Mononuclear cell (primary cell): ENCODE measurements at regions not wholly inside any gene's neighbourhood (a gene's known extent, or its start where the extent isn't known, plus 50 kb on each side); places are given as distances from the start of the nearest gene placed in this dataset.

Experiments
- H3K27me3 ChIP-seq: 2 replicates; pipeline ENCODE4 v1.6.0; 2011; ENCODE audit warnings: low read length, control low read depth; ENCODE audit not compliant: insufficient read depth
- H3K4me1 ChIP-seq: 2 replicates; pipeline ENCODE4 v1.5.1; 2011; ENCODE audit warnings: mild to moderate bottlenecking, low read length, control low read depth; ENCODE audit not compliant: insufficient read depth
- H3K4me3 ChIP-seq: 2 replicates; pipeline ENCODE4 v1.5.1; 2011; ENCODE audit warnings: mild to moderate bottlenecking, low read length, moderate library complexity
- H3K9me3 ChIP-seq: 2 replicates; pipeline ENCODE4 v1.5.1; 2011; ENCODE audit warnings: low read depth, mild to moderate bottlenecking, control low read depth, low read length

DNA sequence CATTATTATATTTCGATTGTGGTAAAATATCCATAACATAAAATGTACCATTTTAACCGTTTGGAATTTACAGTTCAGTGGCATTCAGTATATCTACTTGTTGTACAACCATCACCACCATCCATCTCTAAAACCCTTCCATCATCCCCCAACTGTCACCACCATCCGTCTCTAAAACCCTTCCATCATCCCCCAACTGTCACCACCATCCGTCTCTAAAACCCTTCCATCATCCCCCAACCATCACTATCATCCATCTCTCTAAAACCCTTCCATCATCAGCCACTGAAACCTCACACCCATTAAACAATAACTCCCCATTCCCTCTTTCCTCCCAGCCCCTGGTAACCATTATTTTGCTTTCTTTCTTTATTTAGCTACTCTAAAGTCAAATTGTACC lies 144.2 kb upstream of the EEA1 start:
- H3K27me3 ChIP-seq, result no peaks in the 10 kb centered on the region
- no peaks in the 10 kb centered on the region for H3K4me1 ChIP-seq
- H3K4me3 ChIP-seq, result no peak overlapping the region
- H3K9me3 ChIP-seq, result no peaks in the 10 kb centered on the region

GRCh38 chr12:93078059-93078458 lies 149.0 kb upstream of the EEA1 start:
- no peaks in the 10 kb centered on the region for H3K4me1 ChIP-seq
- no peaks in the 10 kb centered on the region for H3K9me3 ChIP-seq

DNA sequence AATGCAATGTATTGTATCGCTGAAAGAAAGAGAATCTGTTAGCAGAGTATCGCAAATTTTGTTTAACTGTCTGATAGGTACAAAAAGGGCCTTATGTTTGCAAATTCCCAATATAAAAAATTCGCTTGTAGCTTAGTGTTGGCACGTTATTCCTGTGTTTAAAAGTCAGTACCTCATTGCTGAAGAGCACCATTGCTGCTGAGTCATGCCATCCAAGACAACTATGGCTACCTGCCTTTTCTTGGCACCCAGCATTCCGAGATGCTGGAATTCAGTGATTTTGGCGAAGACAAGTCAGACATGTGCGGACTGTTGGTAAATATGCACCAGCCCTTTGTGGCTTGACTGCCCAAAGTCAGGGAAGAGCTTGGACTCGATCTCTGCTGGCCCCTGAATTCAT lies 149.5 kb upstream of the EEA1 start:
- no peaks in the 10 kb centered on the region for H3K4me1 ChIP-seq
- no peak overlapping the region for H3K4me3 ChIP-seq
- no peaks in the 10 kb centered on the region for H3K27me3 ChIP-seq
- no peaks in the 10 kb centered on the region for H3K9me3 ChIP-seq

More at GRCh38 chr12:93078059-93078458, 149.0 kb upstream of the EEA1 start:
- Histone ChIP-seq H3K27me3 (no peaks in the 10 kb centered on the region), H3K4me3 (no peak overlapping the region)

- Histone ChIP-seq H3K4me1 (no peaks in the 10 kb centered on the region), H3K9me3 (no peaks in the 10 kb centered on the region), H3K4me3 (no peak overlapping the region), H3K27me3 (no peaks in the 10 kb centered on the region)
Measured at GRCh38 chr12:93079271-93079670, 150.2 kb upstream of the EEA1 start.

- Histone ChIP-seq H3K4me3 (no peak overlapping the region), H3K27me3 (no peaks in the 10 kb centered on the region), H3K9me3 (no peaks in the 10 kb centered on the region), H3K4me1 (no peaks in the 10 kb centered on the region)
Measured at GRCh38 chr12:93079976-93080375, 150.9 kb upstream of the EEA1 start.

DNA sequence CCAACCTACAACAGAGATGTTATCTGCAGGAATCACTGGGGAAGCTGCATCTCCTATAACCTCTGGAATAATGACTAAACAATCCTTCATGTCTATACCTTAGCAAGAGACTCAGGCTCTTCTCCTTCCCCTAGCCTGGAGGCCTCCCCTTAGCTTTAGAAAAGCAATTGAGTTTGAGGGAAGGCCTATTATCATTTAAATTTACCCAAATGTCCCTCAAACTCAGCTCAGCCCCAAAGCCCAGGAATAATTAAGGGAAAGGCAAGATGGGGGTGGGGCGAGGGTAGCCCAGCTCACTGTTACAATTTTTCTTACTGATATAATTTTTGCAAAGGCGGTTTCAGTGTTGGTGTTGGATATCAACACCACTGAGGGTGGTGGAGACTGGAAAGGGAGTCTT lies 151.4 kb upstream of the EEA1 start:
- Histone ChIP-seq H3K4me1 (no peaks in the 10 kb centered on the region), H3K9me3 (no peaks in the 10 kb centered on the region), H3K4me3 (no peak overlapping the region), H3K27me3 (no peaks in the 10 kb centered on the region)

DNA sequence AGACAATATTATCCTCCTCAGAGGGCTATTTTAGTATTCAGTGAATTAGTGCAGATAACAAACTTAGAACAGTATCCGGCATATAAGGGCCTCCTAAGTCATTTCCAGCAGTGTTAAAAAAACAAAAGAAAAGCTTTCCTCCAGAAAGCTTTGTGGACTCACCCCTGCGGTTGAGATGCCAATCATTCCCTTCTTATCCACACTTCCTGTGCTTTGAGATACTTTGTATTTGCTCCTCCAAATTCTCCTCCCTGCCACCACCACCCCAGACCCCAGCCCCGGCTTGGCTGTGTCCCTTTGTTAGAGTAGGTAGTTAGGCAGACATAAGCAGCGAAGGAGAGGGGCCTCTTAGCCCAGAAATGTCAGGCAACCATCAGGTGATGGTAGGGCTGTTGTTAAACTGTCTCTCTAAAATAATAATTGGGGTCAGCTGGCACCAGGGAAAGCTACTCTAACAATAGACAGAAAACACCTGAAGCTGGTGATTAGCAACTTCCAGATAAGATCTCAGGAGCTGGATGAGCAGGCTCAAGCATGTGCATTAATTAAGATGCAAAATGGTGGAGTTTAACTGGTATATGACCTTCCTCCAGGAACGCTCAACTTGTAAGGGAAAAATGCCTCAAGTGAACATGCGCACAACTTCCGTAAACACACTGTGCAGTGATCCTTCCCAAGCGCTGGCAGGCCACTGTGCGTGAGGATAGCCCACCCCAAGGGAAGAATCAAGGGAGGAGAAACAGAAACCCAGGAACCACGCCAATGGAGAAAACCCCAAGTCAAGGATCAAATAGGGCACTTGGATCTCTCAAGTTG lies 152.1 kb upstream of the EEA1 start:
- no peak overlapping the region for H3K4me3 ChIP-seq
- no peaks in the 10 kb centered on the region for H3K4me1 ChIP-seq
- no peaks in the 10 kb centered on the region for H3K27me3 ChIP-seq
- no peaks in the 10 kb centered on the region for H3K9me3 ChIP-seq

DNA sequence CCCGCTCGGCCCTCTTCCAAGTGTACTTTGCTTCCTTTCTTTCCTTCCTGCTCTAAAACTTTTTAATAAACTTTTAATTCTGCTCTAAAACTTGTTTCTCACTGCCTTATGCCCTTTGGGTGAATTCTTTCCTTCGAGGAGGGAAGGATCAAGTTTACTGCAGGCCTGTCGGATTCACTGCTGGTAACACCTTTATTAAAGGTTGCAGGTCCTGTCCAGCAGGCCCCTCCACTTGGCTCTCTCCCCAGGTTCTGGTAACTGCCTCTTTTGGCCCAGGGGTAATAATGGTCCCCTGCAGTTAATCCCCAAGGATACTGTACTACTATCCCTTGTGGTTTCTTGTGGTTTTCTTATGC lies 152.7 kb upstream of the EEA1 start:
- Histone ChIP-seq H3K4me1 (no peaks in the 10 kb centered on the region), H3K27me3 (no peaks in the 10 kb centered on the region), H3K9me3 (no peaks in the 10 kb centered on the region), H3K4me3 (no peak overlapping the region)

DNA sequence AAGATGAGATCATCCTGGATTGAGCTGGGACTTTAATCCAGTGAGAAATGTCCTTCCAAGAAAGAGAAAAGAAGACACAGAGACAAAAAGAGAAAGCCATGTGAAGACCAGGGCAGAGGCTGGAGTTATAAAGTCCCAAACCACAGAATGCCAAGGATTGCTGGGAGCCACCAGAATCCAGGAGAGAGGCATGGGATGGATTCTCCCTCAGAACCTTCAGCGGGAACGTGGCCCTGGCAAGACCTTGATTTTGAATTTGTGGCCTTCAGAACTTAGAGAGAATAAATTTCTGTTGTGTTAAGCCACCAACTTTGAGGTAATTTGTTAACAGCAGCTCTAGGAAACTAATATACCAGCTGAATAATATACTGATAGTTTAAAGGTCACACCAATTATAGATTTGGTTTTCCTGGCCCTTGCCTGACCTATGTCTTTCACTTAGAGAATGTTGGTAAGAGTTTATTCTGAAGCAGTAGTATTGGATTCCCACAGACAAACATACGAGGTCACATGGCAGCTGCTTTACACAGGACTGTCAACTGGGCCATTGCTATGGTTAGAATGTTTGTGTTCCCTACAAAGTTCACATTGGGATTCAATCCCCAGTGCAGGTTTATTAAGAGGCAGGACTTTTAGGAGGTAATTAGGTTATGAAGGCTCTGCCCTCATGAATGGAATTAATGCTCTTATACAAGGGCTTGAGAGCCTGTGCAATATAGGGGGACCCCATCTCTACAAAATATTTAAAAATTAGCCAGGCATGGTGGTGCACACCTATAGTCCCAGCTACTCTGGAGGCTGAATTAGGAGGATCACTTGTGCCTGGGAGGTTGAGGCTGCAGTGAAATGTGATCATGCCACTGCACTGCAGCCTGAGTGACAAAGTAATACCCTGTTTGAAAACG lies 156.5 kb upstream of the EEA1 start:
- Histone ChIP-seq H3K9me3 (no peaks in the 10 kb centered on the region), H3K4me3 (no peak overlapping the region), H3K4me1 (peaks cover 7% of the 10 kb centered on the region), H3K27me3 (no peaks in the 10 kb centered on the region)

- H3K9me3 ChIP-seq, result no peaks in the 10 kb centered on the region
- H3K27me3 ChIP-seq, result no peaks in the 10 kb centered on the region
- no peak overlapping the region for H3K4me3 ChIP-seq
- peaks cover 7% of the 10 kb centered on the region for H3K4me1 ChIP-seq
Measured at GRCh38 chr12:93086288-93086727, 157.2 kb upstream of the EEA1 start.

- Histone ChIP-seq H3K27me3 (no peaks in the 10 kb centered on the region), H3K9me3 (no peaks in the 10 kb centered on the region), H3K4me1 (peaks cover 7% of the 10 kb centered on the region), H3K4me3 (no peak overlapping the region)
Measured at GRCh38 chr12:93087840-93088610, 158.9 kb upstream of the EEA1 start.

- Histone ChIP-seq H3K9me3 (no peaks in the 10 kb centered on the region), H3K27me3 (no peaks in the 10 kb centered on the region), H3K4me3 (no peak overlapping the region), H3K4me1 (peaks cover 11% of the 10 kb centered on the region)
Measured at GRCh38 chr12:93089805-93090569, 160.9 kb upstream of the EEA1 start.

GRCh38 chr12:93090731-93091172 lies 161.7 kb upstream of the EEA1 start:
- Histone ChIP-seq H3K4me1 (peaks cover 16% of the 10 kb centered on the region), H3K27me3 (no peaks in the 10 kb centered on the region), H3K4me3 (no peak overlapping the region), H3K9me3 (no peaks in the 10 kb centered on the region)

DNA sequence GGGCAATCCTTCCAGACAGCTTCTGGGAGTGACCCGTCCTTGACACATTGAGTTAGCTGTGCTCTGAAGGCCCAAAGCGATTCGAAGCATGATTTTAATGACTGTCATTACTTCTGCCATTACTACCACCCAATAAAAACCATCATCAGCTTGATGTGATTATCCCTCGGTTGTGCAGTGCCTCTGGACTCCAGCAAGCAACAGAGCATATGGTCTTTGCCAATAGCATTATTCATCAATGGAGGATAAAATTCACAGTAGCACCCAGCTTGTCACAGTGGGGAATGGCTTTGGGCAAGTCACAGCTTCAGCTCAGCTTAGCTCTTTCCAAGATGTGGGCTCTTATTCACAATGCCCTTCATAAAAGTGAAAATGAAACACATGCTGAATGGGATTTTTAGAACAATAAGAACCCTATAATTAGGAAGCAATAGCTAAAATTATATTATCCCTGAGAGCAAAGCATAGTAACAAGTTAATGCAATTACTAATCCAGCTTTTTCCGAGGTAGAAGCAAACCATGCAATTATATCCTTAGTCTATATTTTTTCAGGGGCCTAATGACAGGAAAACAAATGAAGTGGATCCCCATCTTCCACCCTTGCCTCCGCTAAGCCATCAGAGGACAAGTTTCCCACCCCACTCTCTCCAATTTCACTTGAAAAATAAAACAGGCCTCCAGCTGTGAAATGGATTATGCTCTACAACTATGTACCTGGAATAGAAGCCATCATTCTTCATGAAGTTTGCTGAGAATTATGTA lies 163.0 kb upstream of the EEA1 start:
- no peaks in the 10 kb centered on the region for H3K9me3 ChIP-seq
- no peaks in the 10 kb centered on the region for H3K27me3 ChIP-seq
- H3K4me3 ChIP-seq, result no peak overlapping the region

More for the DNA sequence above, 163.0 kb upstream of the EEA1 start:
- H3K4me1 ChIP-seq, result peaks cover 16% of the 10 kb centered on the region
